ENCODE measurements at regions not wholly inside any gene's neighbourhood (a gene's known extent, or its start where the extent isn't known, plus 50 kb on each side); places are given as distances from the start of the nearest gene placed in this dataset.

DNA sequence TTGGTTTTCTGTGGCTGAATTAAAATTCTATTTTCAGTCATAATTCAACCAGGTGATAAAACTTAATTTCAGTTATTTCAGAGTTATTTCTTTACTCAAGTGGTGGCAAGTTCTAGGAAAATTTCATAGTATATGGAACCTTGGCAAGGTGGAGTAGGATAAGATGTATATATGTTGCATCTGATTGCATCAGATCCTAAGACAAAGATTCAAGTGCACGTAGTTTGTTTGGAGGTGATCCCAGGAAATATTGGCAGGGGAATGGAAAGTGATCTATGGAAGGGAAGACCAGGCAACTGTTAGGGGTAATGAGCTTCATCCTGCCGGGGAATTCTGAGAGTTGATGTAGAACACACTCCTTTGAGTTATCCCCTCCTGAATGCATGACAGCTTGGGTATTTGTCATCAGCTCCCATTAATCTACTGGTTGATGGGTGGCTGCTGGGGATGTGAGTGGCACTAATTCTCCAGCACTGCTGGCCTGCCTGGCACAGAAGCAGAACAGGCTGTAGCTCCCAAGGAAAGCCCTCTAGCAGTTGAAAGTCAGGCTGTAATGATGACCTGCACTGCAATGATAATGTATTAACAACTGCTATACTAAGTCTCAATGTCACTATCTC, 52.2 kb upstream of the TOM1L1 start:
- Histone ChIP-seq H3K27ac (no peak overlapping the region), H3K36me3 (ENCODE audit: control insufficient read depth, insufficient read depth, low read length) (no peaks in the 10 kb centered on the region), H3K9me3 (ENCODE audit: control insufficient read depth, low read length) (no peaks in the 10 kb centered on the region), H2AFZ (no peak overlapping the region), H3K79me2 (no peaks in the 10 kb centered on the region), H3K9ac (no peak overlapping the region), H3K4me1 (peaks cover 6% of the 10 kb centered on the region), H3K27me3 (ENCODE audit: control insufficient read depth, insufficient read depth, low read length) (no peaks in the 10 kb centered on the region), H3K4me3 (ENCODE audit: low read depth, low read length) (no peak overlapping the region), H3K4me2 (ENCODE audit: low read length) (no peak overlapping the region)
- TF ChIP-seq CTCF (IDR thresholded peaks at IDR 0.05) = no peak

DNA sequence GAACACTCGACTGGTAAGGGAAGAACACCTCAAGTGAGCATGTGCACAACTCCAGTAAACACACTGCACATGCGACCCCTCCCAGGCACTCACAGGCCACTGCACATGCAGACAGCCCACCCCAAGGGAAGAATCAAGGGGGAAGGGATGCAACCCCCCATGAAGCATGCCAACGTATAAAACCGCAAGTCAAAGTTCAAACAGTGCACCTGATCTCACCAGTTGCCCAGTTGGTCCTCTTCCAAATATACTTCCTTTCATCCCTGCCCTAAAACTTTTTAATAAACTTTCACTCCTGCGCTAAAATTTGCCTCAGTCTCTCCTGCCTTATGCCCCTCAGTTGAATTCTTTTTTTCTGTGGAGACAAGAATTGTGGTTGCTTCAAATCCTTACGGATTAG, 51.0 kb upstream of the TOM1L1 start:
- H3K9ac ChIP-seq = no peak overlapping the region

More for the DNA sequence above, 51.0 kb upstream of the TOM1L1 start:
- Histone ChIP-seq H3K4me2 (ENCODE audit: low read length) (no peak overlapping the region), H2AFZ (no peak overlapping the region), H3K4me1 (peaks cover 6% of the 10 kb centered on the region), H3K79me2 (no peaks in the 10 kb centered on the region), H3K27me3 (ENCODE audit: control insufficient read depth, insufficient read depth, low read length) (no peaks in the 10 kb centered on the region), H3K36me3 (ENCODE audit: control insufficient read depth, insufficient read depth, low read length) (no peaks in the 10 kb centered on the region), H3K27ac (no peak overlapping the region), H3K9me3 (ENCODE audit: control insufficient read depth, low read length) (no peaks in the 10 kb centered on the region), H3K4me3 (ENCODE audit: low read depth, low read length) (no peak overlapping the region)
- no peak for TF ChIP-seq CTCF (IDR thresholded peaks at IDR 0.05)

Data from parathyroid adenoma (tissue), 2 donors.